HCT116 (cell line): ENCODE measurements at regions not wholly inside any gene's neighbourhood (a gene's known extent, or its start where the extent isn't known, plus 50 kb on each side); places are given as distances from the start of the nearest gene placed in this dataset.

Experiments used
- ATAC-seq: fragments of 200-7000 bp; cut with Tn5 transposase; 2 replicates; pipeline ENCODE4 v1.9.1; 2020; ENCODE audit warnings: mild to moderate bottlenecking, moderate library complexity
- BruUV-seq: library from RNA; stranded (reverse); fragments of 400-500 nt; replicated peaks from 2 replicates; lab custom pipeline; 2021; lab: Mats Ljungman, UMichigan
- CTCF ChIA-PET: fragments of 300-600 bp; sonication (Branson Sonifier 250); formaldehyde crosslinking; loops from one replicate; lab custom pipeline; 2021; ENCODE audit warnings: antibody characterized with exemption; lab: Charles Lee
- POLR2A ChIA-PET: fragments of 300-600, 350-600 bp; sonication (Branson Sonifier 250); formaldehyde crosslinking; loops from one replicate; lab custom pipeline; 2021; ENCODE audit warnings: antibody characterized with exemption; lab: Charles Lee
- RAD21 ChIA-PET, 2 experiments: fragments of 300-600 bp; sonication (Branson Sonifier 250); formaldehyde crosslinking; loops; one replicate each; lab custom pipeline; 2023; ENCODE audit warnings: low total read pairs in 2 of 2; ENCODE audit not compliant: uncharacterized antibody in 2 of 2, unreplicated experiment in 2 of 2, low non-redundant PET in 1 of 2; lab: Charles Lee
- DNase-seq: peaks from one replicate; pipeline ENCODE4 v3.0.0-alpha.2; 2010; ENCODE audit warnings: low read depth, low spot score
- H2AFZ ChIP-seq: fragments of 200-600 bp; shearing (Covaris generic), sonication (generic); 2 replicates; pipeline ENCODE4 v1.6.1; 2017; ENCODE audit warnings: low read depth, mixed run types, mixed read lengths, antibody characterized with exemption, low read length; ENCODE audit not compliant: poor library complexity, severe bottlenecking
- H3K27ac ChIP-seq: 2 replicates; pipeline ENCODE4 v1.5.1; 2012; ENCODE audit warnings: low read depth, low read length
- H3K27me3 ChIP-seq: fragments of 200-600 bp; sonication (generic); 2 replicates; pipeline ENCODE4 v1.6.1; 2016; ENCODE audit warnings: mixed run types, low read length, mixed read lengths; ENCODE audit not compliant: insufficient read depth
- H3K36me3 ChIP-seq, 2 experiments: fragments of 200-500 bp in 1 of 2; fragments of 200-600 bp in 1 of 2; sonication (Bioruptor generic) in 1 of 2; sonication (generic) in 1 of 2; 2 replicates each; pipeline versions ENCODE4 v1.5.1 to v1.6.1; 2014 to 2016; ENCODE audit warnings: low read length in 2 of 2, inconsistent platforms in 1 of 2, mixed read lengths in 1 of 2, mixed run types in 1 of 2; ENCODE audit not compliant: insufficient read depth in 2 of 2, control insufficient read depth in 1 of 2
- H3K4me1 ChIP-seq, 2 experiments: fragments of 200-600 bp in 1 of 2; sonication (generic) in 1 of 2; 2 replicates each; pipeline versions ENCODE4 v1.5.1 to v1.6.1; 2012 to 2017; ENCODE audit warnings: low read length in 2 of 2, inconsistent platforms in 1 of 2, mild to moderate bottlenecking in 1 of 2, mixed read lengths in 1 of 2, mixed run types in 1 of 2, moderate library complexity in 1 of 2; ENCODE audit not compliant: insufficient read depth in 2 of 2, control insufficient read depth in 1 of 2
- H3K4me2 ChIP-seq: fragments of 200-600 bp; sonication (generic); 2 replicates; pipeline ENCODE4 v1.6.1; 2017; ENCODE audit warnings: mixed run types, low read length, mixed read lengths
- H3K4me3 ChIP-seq, 2 experiments: fragments of 200-600 bp in 1 of 2; sonication (generic) in 1 of 2; replicated peaks in 1 of 2; 2 replicates each; pipeline ENCODE4 v1.5.1; 2011 to 2016; ENCODE audit warnings: low read length in 2 of 2, control low read depth in 1 of 2, low read depth in 1 of 2, mild to moderate bottlenecking in 1 of 2, mixed read lengths in 1 of 2, mixed run types in 1 of 2
- H3K79me2 ChIP-seq: fragments of 200-600 bp; sonication (generic); 2 replicates; pipeline ENCODE4 v1.6.1; 2017; ENCODE audit warnings: mild to moderate bottlenecking, mixed run types, low read length, moderate library complexity, mixed read lengths; ENCODE audit not compliant: insufficient read depth
- H3K9ac ChIP-seq: fragments of 200-600 bp; sonication (generic); 2 replicates; pipeline ENCODE4 v1.6.1; 2016; ENCODE audit warnings: low read length, mixed read lengths
- H3K9me2 ChIP-seq: fragments of 200-600 bp; sonication (generic), shearing (Covaris generic); 2 replicates; pipeline ENCODE4 v1.6.1; 2017; ENCODE audit warnings: mixed run types, mild to moderate bottlenecking, moderate library complexity; ENCODE audit not compliant: insufficient read depth
- H3K9me3 ChIP-seq, 2 experiments: fragments of 200-500 bp in 1 of 2; fragments of 200-600 bp in 1 of 2; sonication (Bioruptor generic) in 1 of 2; sonication (generic) in 1 of 2; 2 replicates each; pipeline ENCODE4 v1.6.1; 2014 to 2017; ENCODE audit warnings: low read length in 2 of 2, mixed read lengths in 2 of 2, inconsistent platforms in 1 of 2, low read depth in 1 of 2, mild to moderate bottlenecking in 1 of 2, mixed run types in 1 of 2, moderate library complexity in 1 of 2; ENCODE audit not compliant: control insufficient read depth in 1 of 2, insufficient read depth in 1 of 2
- H4K20me1 ChIP-seq: fragments of 200-600 bp; sonication (generic), shearing (Covaris generic); 2 replicates; pipeline ENCODE4 v1.6.1; 2017; ENCODE audit warnings: mixed run types, mild to moderate bottlenecking, moderate library complexity; ENCODE audit not compliant: insufficient read depth
- CBX3 ChIP-seq: IDR thresholded peaks from 2 replicates; pipeline ENCODE4 v1.6.1; 2012; ENCODE audit warnings: low read depth
- CTCF ChIP-seq, 3 experiments: fragments of 200-600 bp in 1 of 3; sonication (generic) in 1 of 3; IDR thresholded peaks in 2 of 3; conservative IDR thresholded peaks in 1 of 3; 2 replicates each; pipeline ENCODE4 v1.5.1; 2012 to 2017; ENCODE audit warnings: low read depth in 2 of 3, low read length in 2 of 3, antibody characterized with exemption in 1 of 3, borderline replicate concordance in 1 of 3, control low read depth in 1 of 3, mild to moderate bottlenecking in 1 of 3, mixed read lengths in 1 of 3, mixed run types in 1 of 3, moderate library complexity in 1 of 3; ENCODE audit not compliant: insufficient read depth in 1 of 3
- EGR1 ChIP-seq: IDR thresholded peaks from 2 replicates; pipeline ENCODE4 v1.6.1; 2012; ENCODE audit warnings: low read depth
- ELF1 ChIP-seq: IDR thresholded peaks from 2 replicates; pipeline ENCODE4 v1.6.1; 2012; ENCODE audit warnings: low read depth, borderline replicate concordance
- EZH2 ChIP-seq: fragments of 200-600 bp; sonication (generic); IDR thresholded peaks from 2 replicates; pipeline ENCODE4 v1.6.1; 2017; ENCODE audit warnings: antibody characterized with exemption, mixed run types
- EZH2phosphoT487 ChIP-seq: fragments of 200-600 bp; IDR thresholded peaks from 2 replicates; pipeline ENCODE4 v1.6.1; 2018; ENCODE audit warnings: antibody characterized with exemption, borderline replicate concordance
- JUND ChIP-seq: IDR thresholded peaks from 2 replicates; pipeline ENCODE4 v1.6.1; 2012
- MAX ChIP-seq: IDR thresholded peaks from 2 replicates; pipeline ENCODE4 v1.6.1; 2012
- POLR2A ChIP-seq: IDR thresholded peaks from 2 replicates; pipeline ENCODE4 v1.7.0; 2011; ENCODE audit warnings: borderline replicate concordance; ENCODE audit not compliant: insufficient read depth, insufficient read length; ENCODE audit errors: extremely low read depth
- POLR2AphosphoS5 ChIP-seq: IDR thresholded peaks from 2 replicates; pipeline ENCODE4 v1.6.1; 2011; ENCODE audit warnings: mild to moderate bottlenecking, low read depth, low read length, moderate library complexity
- RAD21 ChIP-seq: IDR thresholded peaks from 2 replicates; pipeline ENCODE4 v1.6.1; 2012; ENCODE audit warnings: low read depth, mild to moderate bottlenecking
- SP1 ChIP-seq: IDR thresholded peaks from 2 replicates; pipeline ENCODE4 v1.6.1; 2012; ENCODE audit warnings: low read depth
- SRF ChIP-seq: IDR thresholded peaks from 2 replicates; pipeline ENCODE4 v1.6.1; 2012; ENCODE audit warnings: low read depth
- YY1 ChIP-seq: IDR thresholded peaks from 2 replicates; pipeline ENCODE4 v1.6.1; 2011; ENCODE audit warnings: low read length, low read depth, moderate library complexity, mild to moderate bottlenecking; ENCODE audit not compliant: insufficient replicate concordance; ENCODE audit errors: extremely low read depth
- ZFX ChIP-seq: fragments of 450-650 bp; IDR thresholded peaks from 2 replicates; pipeline ENCODE4 v1.6.1; 2017
- ZNF274 ChIP-seq: fragments of 200-500 bp; sonication (Bioruptor generic); IDR thresholded peaks from 2 replicates; pipeline ENCODE4 v1.6.1; 2014; ENCODE audit warnings: mild to moderate bottlenecking, low read depth, low read length, inconsistent platforms
- intact Hi-C: fragments of 100-400 bp; cut with micrococcal nuclease; formaldehyde crosslinking; loops from 2 replicates; pipeline ENCODE4 v1.10.0; 2022
- TF ChIP-seq, protein P1 (sequence below): IDR thresholded peaks from 2 replicates; pipeline ENCODE4 v1.6.1; 2011; ENCODE audit warnings: mild to moderate bottlenecking, low read length, moderate library complexity; ENCODE audit not compliant: insufficient replicate concordance; ENCODE audit errors: extremely low read depth

DNA sequence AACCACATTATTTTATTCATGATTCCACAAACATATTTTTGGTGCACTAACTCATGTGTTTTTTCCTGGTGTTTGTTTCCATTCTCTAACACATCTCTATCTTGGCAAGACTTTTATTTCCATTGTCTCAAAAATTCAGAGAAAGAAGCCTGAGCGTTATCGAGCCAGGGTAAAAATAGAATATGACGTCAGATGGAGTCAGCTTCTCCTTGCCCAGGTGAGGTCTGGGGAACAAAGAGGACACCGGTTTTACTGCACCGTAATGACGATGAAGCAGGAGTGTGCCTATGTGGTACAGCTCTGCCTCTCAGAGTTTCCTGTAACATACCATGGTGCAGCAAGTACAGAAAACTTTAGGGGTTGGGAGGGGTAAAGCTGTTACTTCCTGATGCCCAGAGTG lies 661.6 kb downstream of the PLCL1 start (continued):
- TF ChIP-seq CTCF (IDR thresholded peaks at IDR 0.05 in 2 of 3, conservative IDR thresholded peaks at IDR 0.05 in 1 of 3; ENCODE audit: borderline replicate concordance in 1 of 3, insufficient read depth in 1 of 3, low read depth in 2 of 3, low read length in 2 of 3) (no peak), CBX3 (no peak), MAX (no peak), EZH2phosphoT487 (no peak), SRF (no peak)

DNA sequence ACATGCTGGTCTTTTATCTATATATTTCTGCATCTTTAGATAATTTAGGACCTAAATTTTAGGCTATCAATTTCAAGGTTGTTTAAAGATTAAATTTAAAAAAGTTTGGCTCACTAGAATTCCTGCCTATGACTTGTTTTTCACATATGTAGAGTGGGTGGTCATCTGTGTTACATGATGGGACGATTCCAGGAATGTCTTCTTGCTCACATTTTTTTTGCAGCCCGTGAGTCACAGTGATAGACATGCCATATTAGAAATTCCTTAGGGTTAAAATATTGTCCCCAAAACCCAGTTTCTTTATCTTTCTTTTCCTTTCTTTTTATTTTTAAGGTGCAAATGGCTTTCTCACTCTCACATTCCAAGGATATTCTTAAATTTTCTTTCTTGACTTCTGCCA lies 652.0 kb downstream of the PLCL1 start:
- H4K20me1 ChIP-seq, result no peaks in the 10 kb centered on the region
- H3K79me2 ChIP-seq, result no peaks in the 10 kb centered on the region
- intact Hi-C loops, result no loop called here
- H3K9me2 ChIP-seq, result no peaks in the 10 kb centered on the region
- no TSS peak for BruUV-seq
- ChIA-PET RAD21 (no interaction called here), CTCF (no interaction called here), POLR2A (no interaction called here)
- no peak overlapping the region for H2AFZ ChIP-seq
- no peaks in the 10 kb centered on the region for H3K4me1 ChIP-seq
- no peak for ATAC-seq
- no peak overlapping the region for H3K4me2 ChIP-seq
- peaks cover 9% of the 10 kb centered on the region; the same call in 1 of the 2 replicates for H3K27me3 ChIP-seq
- no peak overlapping the region for H3K4me3 ChIP-seq
- H3K27ac ChIP-seq, result no peak overlapping the region
- no peaks in the 10 kb centered on the region for H3K9me3 ChIP-seq
- no peak for DNase-seq
- no peak overlapping the region for H3K9ac ChIP-seq
- no peaks in the 10 kb centered on the region for H3K36me3 ChIP-seq
- TF ChIP-seq EZH2 (no peak), SP1 (no peak), POLR2A (no peak), ELF1 (no peak), EGR1 (no peak), ZNF274 (no peak), ZFX (no peak), POLR2AphosphoS5 (no peak), RAD21 (no peak), CTCF (IDR thresholded peaks at IDR 0.05 in 2 of 3, conservative IDR thresholded peaks at IDR 0.05 in 1 of 3; ENCODE audit: borderline replicate concordance in 1 of 3, insufficient read depth in 1 of 3, low read depth in 2 of 3, low read length in 2 of 3) (no peak), CBX3 (no peak), JUND (no peak), YY1 (no peak)
- TF ChIP-seq, protein P1, sequence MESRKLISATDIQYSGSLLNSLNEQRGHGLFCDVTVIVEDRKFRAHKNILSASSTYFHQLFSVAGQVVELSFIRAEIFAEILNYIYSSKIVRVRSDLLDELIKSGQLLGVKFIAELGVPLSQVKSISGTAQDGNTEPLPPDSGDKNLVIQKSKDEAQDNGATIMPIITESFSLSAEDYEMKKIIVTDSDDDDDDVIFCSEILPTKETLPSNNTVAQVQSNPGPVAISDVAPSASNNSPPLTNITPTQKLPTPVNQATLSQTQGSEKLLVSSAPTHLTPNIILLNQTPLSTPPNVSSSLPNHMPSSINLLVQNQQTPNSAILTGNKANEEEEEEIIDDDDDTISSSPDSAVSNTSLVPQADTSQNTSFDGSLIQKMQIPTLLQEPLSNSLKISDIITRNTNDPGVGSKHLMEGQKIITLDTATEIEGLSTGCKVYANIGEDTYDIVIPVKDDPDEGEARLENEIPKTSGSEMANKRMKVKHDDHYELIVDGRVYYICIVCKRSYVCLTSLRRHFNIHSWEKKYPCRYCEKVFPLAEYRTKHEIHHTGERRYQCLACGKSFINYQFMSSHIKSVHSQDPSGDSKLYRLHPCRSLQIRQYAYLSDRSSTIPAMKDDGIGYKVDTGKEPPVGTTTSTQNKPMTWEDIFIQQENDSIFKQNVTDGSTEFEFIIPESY, result no peak
